SU-DHL-6 (cell line): ENCODE measurements at regions not wholly inside any gene's neighbourhood (a gene's known extent, or its start where the extent isn't known, plus 50 kb on each side); places are given as distances from the start of the nearest gene placed in this dataset.

Source experiments
- CTCF ChIP-seq: fragments of 200-600 bp; sonication (generic); IDR thresholded peaks from one replicate; pipeline ENCODE4 v1.5.1; 2017; ENCODE audit warnings: antibody characterized with exemption, mild to moderate bottlenecking, low read length, moderate library complexity; ENCODE audit not compliant: insufficient read depth, poor library complexity, severe bottlenecking
- EZH2phosphoT487 ChIP-seq: fragments of 200-600 bp; sonication (generic), shearing (Covaris generic); conservative IDR thresholded peaks from 2 replicates; pipeline ENCODE4 v1.6.1; 2018; ENCODE audit warnings: mild to moderate bottlenecking, antibody characterized with exemption, low read length, moderate library complexity, mixed read lengths

- TF ChIP-seq CTCF (no peak), EZH2phosphoT487 (no peak)
Observed at GRCh38 chr15:35691173-35691761, 145.3 kb upstream of the DPH6 start.
